Neural crest cell (in vitro differentiated cells): ENCODE measurements at regions not wholly inside any gene's neighbourhood (a gene's known extent, or its start where the extent isn't known, plus 50 kb on each side); places are given as distances from the start of the nearest gene placed in this dataset.

ENCODE experiments used
- DNase-seq: peaks from one replicate; pipeline ENCODE4 v3.0.0; 2021; ENCODE audit warnings: low read depth, mixed read lengths, low spot score
- H3K27ac Mint-ChIP-seq: one replicate; pipeline ENCODE4 v1.8.0; 2021; ENCODE audit warnings: mild to moderate bottlenecking, mixed read lengths; ENCODE audit not compliant: unreplicated experiment
- H3K27me3 Mint-ChIP-seq: 2 replicates; pipeline ENCODE4 v1.8.0; 2021; ENCODE audit warnings: low read depth, mild to moderate bottlenecking, mixed read lengths
- H3K36me3 Mint-ChIP-seq: 2 replicates; pipeline ENCODE4 v1.8.0; 2021; ENCODE audit warnings: low read depth, mild to moderate bottlenecking, mixed read lengths
- H3K4me1 Mint-ChIP-seq: 2 replicates; pipeline ENCODE4 v1.8.0; 2021; ENCODE audit warnings: mixed read lengths
- H3K4me3 Mint-ChIP-seq: one replicate; pipeline ENCODE4 v1.8.0; 2021; ENCODE audit warnings: mild to moderate bottlenecking, mixed read lengths
- H3K9me3 Mint-ChIP-seq: 2 replicates; pipeline ENCODE4 v1.8.0; 2021; ENCODE audit warnings: mixed read lengths
- TF ChIP-seq, protein P1 (sequence below): fragments of 200-600 bp; sonication (generic); conservative IDR thresholded peaks from 2 replicates; pipeline ENCODE4 v1.5.0; 2021; ENCODE audit warnings: antibody characterized with exemption, mild to moderate bottlenecking

DNA sequence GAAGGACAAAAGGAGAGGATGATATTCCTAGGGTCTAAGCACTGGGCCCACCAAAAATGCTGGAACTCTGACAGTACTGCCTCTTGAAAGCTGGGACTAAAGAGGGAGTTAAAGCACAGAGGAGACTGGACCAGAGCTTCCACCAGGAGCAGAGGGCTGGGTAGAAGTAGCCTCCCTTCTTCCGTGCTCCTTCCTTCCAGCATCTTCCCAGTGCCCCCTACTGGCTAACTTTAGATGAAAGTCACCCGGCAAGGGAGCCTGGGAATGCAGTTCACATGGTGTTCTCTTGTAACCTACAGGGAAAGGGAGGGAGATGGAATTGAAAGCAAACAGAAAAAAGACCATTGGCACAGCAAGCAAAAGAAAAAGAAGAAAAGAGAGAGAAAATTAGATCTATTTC lies 106.1 kb upstream of the COL8A1 start:
- TF ChIP-seq, protein P1, sequence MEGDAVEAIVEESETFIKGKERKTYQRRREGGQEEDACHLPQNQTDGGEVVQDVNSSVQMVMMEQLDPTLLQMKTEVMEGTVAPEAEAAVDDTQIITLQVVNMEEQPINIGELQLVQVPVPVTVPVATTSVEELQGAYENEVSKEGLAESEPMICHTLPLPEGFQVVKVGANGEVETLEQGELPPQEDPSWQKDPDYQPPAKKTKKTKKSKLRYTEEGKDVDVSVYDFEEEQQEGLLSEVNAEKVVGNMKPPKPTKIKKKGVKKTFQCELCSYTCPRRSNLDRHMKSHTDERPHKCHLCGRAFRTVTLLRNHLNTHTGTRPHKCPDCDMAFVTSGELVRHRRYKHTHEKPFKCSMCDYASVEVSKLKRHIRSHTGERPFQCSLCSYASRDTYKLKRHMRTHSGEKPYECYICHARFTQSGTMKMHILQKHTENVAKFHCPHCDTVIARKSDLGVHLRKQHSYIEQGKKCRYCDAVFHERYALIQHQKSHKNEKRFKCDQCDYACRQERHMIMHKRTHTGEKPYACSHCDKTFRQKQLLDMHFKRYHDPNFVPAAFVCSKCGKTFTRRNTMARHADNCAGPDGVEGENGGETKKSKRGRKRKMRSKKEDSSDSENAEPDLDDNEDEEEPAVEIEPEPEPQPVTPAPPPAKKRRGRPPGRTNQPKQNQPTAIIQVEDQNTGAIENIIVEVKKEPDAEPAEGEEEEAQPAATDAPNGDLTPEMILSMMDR, result peak; percentile 60
- Mint-ChIP-seq H3K4me3 (no peak overlapping the region), H3K36me3 (no peaks in the 10 kb centered on the region), H3K4me1 (peaks cover 6% of the 10 kb centered on the region), H3K27me3 (no peaks in the 10 kb centered on the region), H3K9me3 (no peaks in the 10 kb centered on the region), H3K27ac (no peak overlapping the region)
- peak; percentile 12 for DNase-seq

DNA sequence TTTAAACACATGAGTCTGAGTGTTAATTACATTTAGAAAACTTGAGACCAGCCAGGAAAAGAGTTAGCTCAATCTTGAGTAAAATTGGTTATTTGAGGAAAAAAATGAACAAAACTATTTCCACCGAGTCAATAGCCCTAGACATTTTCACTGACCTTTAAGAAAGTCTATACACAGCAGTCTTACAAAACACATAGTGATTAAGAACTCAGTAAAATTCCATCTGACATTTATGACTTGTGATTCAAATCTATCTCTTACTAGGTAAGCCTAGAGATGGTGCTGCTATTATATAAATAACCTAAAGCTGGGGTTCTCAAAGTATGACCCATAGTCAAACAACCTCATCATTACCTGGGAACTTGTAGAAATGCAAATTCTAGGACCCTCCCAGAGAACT lies 109.1 kb upstream of the COL8A1 start:
- H3K36me3 Mint-ChIP-seq, result no peaks in the 10 kb centered on the region
- no peaks in the 10 kb centered on the region for H3K27me3 Mint-ChIP-seq
- H3K4me3 Mint-ChIP-seq, result no peak overlapping the region
- H3K9me3 Mint-ChIP-seq, result no peaks in the 10 kb centered on the region
- peaks cover 6% of the 10 kb centered on the region for H3K4me1 Mint-ChIP-seq
- DNase-seq, result no peak
- TF ChIP-seq, protein P1, result no peak
- no peak overlapping the region for H3K27ac Mint-ChIP-seq

DNA sequence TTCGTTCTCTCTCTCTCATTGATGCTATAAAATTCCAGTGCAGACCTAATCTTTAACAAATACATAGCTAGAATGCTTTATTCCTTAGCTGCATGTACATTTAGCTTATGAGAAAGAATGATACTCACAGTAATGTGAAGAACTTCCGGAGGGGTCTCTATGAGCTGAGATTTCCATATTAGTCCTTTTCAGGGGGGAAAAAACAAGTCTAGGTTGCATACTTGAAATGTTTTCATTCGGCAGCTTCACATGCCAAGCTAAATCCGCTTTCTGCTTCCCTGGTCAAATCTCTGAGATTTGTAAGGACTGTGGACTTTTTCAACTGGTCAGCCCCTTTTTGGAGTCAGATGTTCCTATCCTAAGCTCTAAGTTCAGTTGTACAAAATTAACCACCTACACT lies 111.5 kb upstream of the COL8A1 start:
- TF ChIP-seq, protein P1, result no peak
- H3K27me3 Mint-ChIP-seq, result no peaks in the 10 kb centered on the region
- H3K4me1 Mint-ChIP-seq, result peaks cover 6% of the 10 kb centered on the region
- H3K9me3 Mint-ChIP-seq, result no peaks in the 10 kb centered on the region
- no peaks in the 10 kb centered on the region for H3K36me3 Mint-ChIP-seq
- H3K27ac Mint-ChIP-seq, result no peak overlapping the region
- no peak overlapping the region for H3K4me3 Mint-ChIP-seq
- no peak for DNase-seq

DNA sequence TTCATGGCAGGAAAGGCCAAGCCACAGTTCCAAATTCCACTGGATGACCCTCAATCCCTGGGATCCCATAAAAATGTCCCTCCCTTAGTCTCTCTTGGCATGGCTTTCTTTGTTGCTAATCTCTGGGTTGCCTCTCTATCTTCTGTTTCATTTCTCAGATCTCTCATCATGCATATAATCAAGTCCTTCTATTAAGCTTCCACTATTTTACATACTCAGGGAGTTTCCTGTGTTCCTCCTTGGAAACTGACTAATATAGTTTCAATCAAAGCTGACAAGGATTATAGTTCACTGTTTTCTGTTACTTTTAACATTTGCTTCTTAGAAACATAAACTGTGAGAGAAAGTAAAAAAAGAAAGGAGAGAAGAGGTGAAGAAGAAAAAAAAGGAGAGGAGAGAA lies 113.8 kb upstream of the COL8A1 start:
- H3K4me3 Mint-ChIP-seq, result no peak overlapping the region
- TF ChIP-seq, protein P1, result no peak
- H3K36me3 Mint-ChIP-seq, result no peaks in the 10 kb centered on the region
- peaks cover 4% of the 10 kb centered on the region for H3K9me3 Mint-ChIP-seq
- peaks cover under 1% of the 10 kb centered on the region for H3K4me1 Mint-ChIP-seq
- no peaks in the 10 kb centered on the region for H3K27me3 Mint-ChIP-seq
- no peak for DNase-seq
- H3K27ac Mint-ChIP-seq, result no peak overlapping the region

DNA sequence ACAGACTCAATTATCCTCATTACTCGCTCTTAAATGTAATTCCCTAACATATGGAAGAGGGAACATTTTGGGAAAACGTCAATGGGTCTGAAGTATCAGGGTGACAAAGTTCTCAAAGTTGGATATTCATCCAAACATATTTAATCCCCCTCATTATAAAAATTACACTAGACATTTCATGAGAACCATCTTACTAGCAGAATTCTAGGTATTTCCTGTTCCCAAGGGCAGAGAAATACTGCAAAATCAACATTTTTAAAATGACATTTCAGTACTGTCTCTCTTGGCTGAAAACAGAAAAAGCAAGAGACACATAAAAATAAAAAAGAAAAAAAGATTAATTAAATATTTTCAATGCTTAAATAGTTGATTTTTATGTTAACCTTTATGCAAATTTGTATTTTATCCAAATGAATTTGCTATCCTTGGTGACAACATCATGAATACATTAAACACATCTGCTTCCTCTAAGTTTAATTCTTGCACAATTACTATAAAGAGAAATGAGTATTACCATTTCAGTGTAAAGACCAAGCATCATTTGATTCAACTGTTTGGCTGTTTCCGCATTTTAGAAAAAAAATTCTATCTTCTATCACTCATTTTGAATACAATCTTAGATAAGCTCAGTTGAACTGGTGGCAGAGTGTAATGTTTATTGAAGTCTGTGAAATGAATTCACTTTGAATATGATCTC lies 114.8 kb upstream of the COL8A1 start:
- Mint-ChIP-seq H3K9me3 (peaks cover 7% of the 10 kb centered on the region), H3K4me3 (no peak overlapping the region), H3K27ac (no peak overlapping the region), H3K36me3 (no peaks in the 10 kb centered on the region), H3K4me1 (peaks cover 6% of the 10 kb centered on the region), H3K27me3 (no peaks in the 10 kb centered on the region)
- TF ChIP-seq, protein P1, result no peak
- no peak for DNase-seq
